ENCODE measurements at regions not wholly inside any gene's neighbourhood (a gene's known extent, or its start where the extent isn't known, plus 50 kb on each side); places are given as distances from the start of the nearest gene placed in this dataset.

- Histone ChIP-seq H2BK12ac (ENCODE audit: insufficient read length, low read depth, low read length) (no peak overlapping the region), H3K23me2 (ENCODE audit: insufficient read length, low read depth, low read length, poor library complexity, severe bottlenecking) (no peaks in the 10 kb centered on the region), H2BK5ac (ENCODE audit: insufficient read length, low read length) (no peak overlapping the region), H3K23ac (ENCODE audit: insufficient read length, low read depth, low read length) (no peak overlapping the region), H3K4ac (ENCODE audit: low read depth, low read length) (no peak overlapping the region), H3K79me2 (ENCODE audit: insufficient read depth, low read length) (no peaks in the 10 kb centered on the region), H3K4me1 (ENCODE audit: insufficient read depth, low read length) (no peaks in the 10 kb centered on the region), H4K91ac (ENCODE audit: insufficient read length, low read depth, low read length) (no peak overlapping the region), H3K27me3 (ENCODE audit: insufficient read depth, low read length) (no peaks in the 10 kb centered on the region), H4K8ac (replicated peaks; ENCODE audit: insufficient read length, low read depth, low read length) (no peak overlapping the region), H3K9me3 (ENCODE audit: control insufficient read depth, low read depth, low read length) (no peaks in the 10 kb centered on the region), H3K9ac (ENCODE audit: extremely low read depth, insufficient read length, low read length) (no peak overlapping the region), H2BK120ac (ENCODE audit: low read depth, low read length, poor library complexity, severe bottlenecking) (no peak overlapping the region), H2BK20ac (ENCODE audit: low read depth, low read length, poor library complexity, severe bottlenecking) (no peak overlapping the region), H3K27ac (ENCODE audit: insufficient read length, low read depth, low read length) (no peak overlapping the region), H4K20me1 (ENCODE audit: control insufficient read depth, insufficient read depth, insufficient read length) (no peaks in the 10 kb centered on the region), H3K18ac (ENCODE audit: insufficient read length, low read depth, low read length) (no peak overlapping the region), H3K56ac (ENCODE audit: insufficient read length, low read depth, low read length) (no peak overlapping the region), H4K5ac (ENCODE audit: insufficient read length, low read depth, low read length) (no peak overlapping the region), H3T11ph (ENCODE audit: low read length) (no peak overlapping the region), H2AK5ac (ENCODE audit: insufficient read length, low read length) (no peak overlapping the region), H2BK15ac (ENCODE audit: low read depth, low read length) (no peak overlapping the region), H3K14ac (ENCODE audit: insufficient read depth, low read length) (no peak overlapping the region), H2AFZ (ENCODE audit: low read length) (no peak overlapping the region), H3K4me2 (ENCODE audit: insufficient read depth, insufficient read length, low read length) (no peak overlapping the region), H3K79me1 (ENCODE audit: insufficient read depth, low read depth, low read length, poor library complexity, severe bottlenecking) (no peaks in the 10 kb centered on the region)
- Mint-ChIP-seq H3K9me3 (no peaks in the 10 kb centered on the region; a peak in 1 of 5 replicates), H3K27ac (no peak overlapping the region), H3K27me3 (ENCODE audit: low read depth) (no peaks in the 10 kb centered on the region), H3K4me3 (no peak overlapping the region), H3K4me1 (0 out of 4 replicates have a peak, but pooled peaks cover 0 to 4% of the 10 kb centered on the region in 2 experiments), H3K36me3 (ENCODE audit: insufficient read depth in 1 of 3, low read depth in 3 of 3) (no peaks in the 10 kb centered on the region; a peak in 1 of 7 replicates)
- DNase-seq = no peak
- no peak for TF ChIP-seq CTCF (conservative IDR thresholded peaks at IDR 0.05)
- no CpG with 5 or more reads among the region's 6 CpGs for WGBS (ENCODE audit: extremely low coverage, insufficient read length, low lambda C conversion rate)
Measured at GRCh38 chr6:119540417-119540816, 190.9 kb upstream of the MAN1A1 start.

Measured in H9 (cell line).